ENCODE measurements at regions not wholly inside any gene's neighbourhood (a gene's known extent, or its start where the extent isn't known, plus 50 kb on each side); places are given as distances from the start of the nearest gene placed in this dataset.

GRCh38 chr4:123026015-123026414 is 103.6 kb upstream of the NUDT6 start:
- DNase-seq, result peak; percentile 44

- no peak for DNase-seq
These were observed 109.3 kb upstream of the NUDT6 start for GRCh38 chr4:123031664-123032063.

- no peak for DNase-seq
These were observed 111.6 kb upstream of the NUDT6 start for GRCh38 chr4:123034023-123034422.

GRCh38 chr4:123035239-123035638 is 112.8 kb upstream of the NUDT6 start:
- no peak for DNase-seq

GRCh38 chr4:123037804-123038203 is 115.4 kb upstream of the NUDT6 start:
- DNase-seq, result no peak

GRCh38 chr4:123042095-123042494 is 119.7 kb upstream of the NUDT6 start:
- DNase-seq, result no peak

GRCh38 chr4:123043013-123043412 is 120.6 kb upstream of the NUDT6 start:
- no peak for DNase-seq

GRCh38 chr4:123043793-123044425 is 121.5 kb upstream of the NUDT6 start:
- DNase-seq, result no peak

- no peak for DNase-seq
These were observed 123.7 kb upstream of the NUDT6 start for GRCh38 chr4:123046096-123046495.

- no peak for DNase-seq
These were observed 127.6 kb upstream of the NUDT6 start for GRCh38 chr4:123050018-123050417.

- no peak for DNase-seq
These were observed 129.6 kb upstream of the NUDT6 start for GRCh38 chr4:123052007-123052406.

GRCh38 chr4:123055943-123056342 is 133.5 kb upstream of the NUDT6 start:
- no peak for DNase-seq

- no peak for DNase-seq
These were observed 137.8 kb upstream of the NUDT6 start for GRCh38 chr4:123060039-123060770.

- no peak for DNase-seq
These were observed 142.0 kb upstream of the NUDT6 start for GRCh38 chr4:123064390-123064789.

GRCh38 chr4:123068081-123068480 is 145.7 kb upstream of the NUDT6 start:
- peak; percentile 16 for DNase-seq

- no peak for DNase-seq
These were observed 149.7 kb upstream of the NUDT6 start for GRCh38 chr4:123072060-123072459.

- no peak for DNase-seq
These were observed 151.3 kb upstream of the NUDT6 start for GRCh38 chr4:123073650-123074049.

- DNase-seq, result no peak
These were observed 154.9 kb upstream of the NUDT6 start for GRCh38 chr4:123077330-123077729.

- no peak for DNase-seq
These were observed 159.6 kb upstream of the NUDT6 start for GRCh38 chr4:123081971-123082370.

GRCh38 chr4:123083646-123084045 is 161.2 kb upstream of the NUDT6 start:
- no peak for DNase-seq

- DNase-seq, result no peak
These were observed 166.1 kb upstream of the NUDT6 start for GRCh38 chr4:123088501-123088900.

GRCh38 chr4:123090886-123091285 is 168.5 kb upstream of the NUDT6 start:
- DNase-seq, result no peak

GRCh38 chr4:123092586-123092985 is 170.2 kb upstream of the NUDT6 start:
- no peak for DNase-seq

GRCh38 chr4:123093236-123093635 is 170.8 kb upstream of the NUDT6 start:
- DNase-seq, result no peak

Measured in muscle of arm (tissue), 1 donor.